Suprapubic skin (tissue), 3 donors: ENCODE measurements at regions not wholly inside any gene's neighbourhood (a gene's known extent, or its start where the extent isn't known, plus 50 kb on each side); places are given as distances from the start of the nearest gene placed in this dataset.

Experiments used
- EP300 ChIP-seq: sonication (generic); formaldehyde crosslinking; IDR thresholded peaks from one replicate; pipeline ENCODE4 v1.6.1; 2017; ENCODE audit warnings: antibody characterized with exemption
- POLR2A ChIP-seq, 2 donors: fragments of 450-650 bp; IDR thresholded peaks; one replicate each; pipeline ENCODE4 v1.6.1; 2017; ENCODE audit warnings: antibody characterized with exemption in 2 of 2, mild to moderate bottlenecking in 2 of 2, moderate library complexity in 2 of 2
- TF ChIP-seq, protein P1 (sequence below), 2 donors: fragments of 200-600 bp in 1 of 2; fragments of 450-650 bp in 1 of 2; sonication (generic) in 1 of 2; IDR thresholded peaks; one replicate each; pipeline ENCODE4 v1.5.1; 2016 to 2019; ENCODE audit warnings: antibody characterized with exemption in 2 of 2, mild to moderate bottlenecking in 1 of 2, moderate library complexity in 1 of 2

DNA sequence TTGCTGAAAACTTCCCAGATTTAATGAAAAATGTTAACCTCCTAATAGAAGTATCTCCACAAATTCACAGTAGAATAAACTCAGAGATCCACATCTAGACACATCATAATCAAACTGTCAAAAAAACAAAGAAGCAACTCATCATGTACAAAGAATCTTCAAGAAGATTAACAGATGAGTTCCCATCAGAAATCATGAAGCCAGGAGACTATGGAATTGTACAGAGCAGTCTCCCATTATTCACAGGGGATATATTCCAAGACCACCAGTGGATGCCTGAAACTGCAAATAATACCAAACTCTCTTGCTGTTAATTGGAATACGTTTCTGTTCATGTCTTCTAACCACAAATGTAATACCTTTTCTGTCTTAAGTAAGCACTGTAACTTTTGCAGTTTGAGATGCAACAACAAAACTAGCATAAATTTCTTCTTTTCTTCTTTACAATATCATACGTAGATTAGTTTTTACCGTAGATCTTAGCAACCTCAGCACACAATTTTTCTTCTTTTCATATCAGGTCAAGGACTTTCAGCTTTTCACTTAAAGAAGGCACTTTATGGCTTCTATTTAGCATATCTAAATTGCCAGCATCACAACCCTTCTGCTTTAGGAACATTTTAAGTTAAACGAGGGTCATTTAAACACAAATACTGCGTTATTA lies 70.3 kb upstream of the MIR17HG start:
- TF ChIP-seq, protein P1, sequence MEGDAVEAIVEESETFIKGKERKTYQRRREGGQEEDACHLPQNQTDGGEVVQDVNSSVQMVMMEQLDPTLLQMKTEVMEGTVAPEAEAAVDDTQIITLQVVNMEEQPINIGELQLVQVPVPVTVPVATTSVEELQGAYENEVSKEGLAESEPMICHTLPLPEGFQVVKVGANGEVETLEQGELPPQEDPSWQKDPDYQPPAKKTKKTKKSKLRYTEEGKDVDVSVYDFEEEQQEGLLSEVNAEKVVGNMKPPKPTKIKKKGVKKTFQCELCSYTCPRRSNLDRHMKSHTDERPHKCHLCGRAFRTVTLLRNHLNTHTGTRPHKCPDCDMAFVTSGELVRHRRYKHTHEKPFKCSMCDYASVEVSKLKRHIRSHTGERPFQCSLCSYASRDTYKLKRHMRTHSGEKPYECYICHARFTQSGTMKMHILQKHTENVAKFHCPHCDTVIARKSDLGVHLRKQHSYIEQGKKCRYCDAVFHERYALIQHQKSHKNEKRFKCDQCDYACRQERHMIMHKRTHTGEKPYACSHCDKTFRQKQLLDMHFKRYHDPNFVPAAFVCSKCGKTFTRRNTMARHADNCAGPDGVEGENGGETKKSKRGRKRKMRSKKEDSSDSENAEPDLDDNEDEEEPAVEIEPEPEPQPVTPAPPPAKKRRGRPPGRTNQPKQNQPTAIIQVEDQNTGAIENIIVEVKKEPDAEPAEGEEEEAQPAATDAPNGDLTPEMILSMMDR (IDR thresholded peaks at IDR 0.05), result no peak
- TF ChIP-seq POLR2A (IDR thresholded peaks at IDR 0.05) (no peak), EP300 (no peak)
